IMR-90 (cell line): ENCODE measurements at regions not wholly inside any gene's neighbourhood (a gene's known extent, or its start where the extent isn't known, plus 50 kb on each side); places are given as distances from the start of the nearest gene placed in this dataset.
A peak's percentile ranks its signal among the peaks of the same experiment; 100 is the strongest.

Experiments used
- ATAC-seq: fragments of 200-7000 bp; cut with Tn5 transposase; 2 replicates; pipeline ENCODE4 v1.9.1; 2020; ENCODE audit warnings: low read depth, mild to moderate bottlenecking, moderate library complexity
- BruUV-seq: library from RNA; stranded (reverse); fragments of 400-500 nt; replicated peaks from 2 replicates; lab custom pipeline; 2021; lab: Mats Ljungman, UMichigan
- CTCF ChIA-PET: fragments of 300-600 bp; formaldehyde crosslinking; extraction: SDS; loops from one replicate; lab custom pipeline; 2021; ENCODE audit warnings: antibody characterized with exemption; lab: Yijun Ruan, JAX
- POLR2A ChIA-PET: fragments of 300-600 bp; sonication (Branson Sonifier 250); formaldehyde crosslinking; loops from one replicate; lab custom pipeline; 2022; ENCODE audit warnings: antibody characterized with exemption; ENCODE audit not compliant: unreplicated experiment; lab: Charles Lee
- DNase-seq: peaks from one replicate; pipeline ENCODE4 v3.0.0; 2013
- H2AFZ ChIP-seq: replicated peaks from 2 replicates; pipeline ENCODE3; 2013; ENCODE audit warnings: low read length, mild to moderate bottlenecking; ENCODE audit not compliant: poor library complexity
- H2AK5ac ChIP-seq: 2 replicates; pipeline ENCODE4 v1.6.1; 2013; ENCODE audit warnings: low read depth, low read length, inconsistent platforms
- H2AK9ac ChIP-seq: replicated peaks from 2 replicates; pipeline ENCODE3; 2013; ENCODE audit warnings: mild to moderate bottlenecking, low read depth, low read length, moderate library complexity; ENCODE audit not compliant: poor library complexity
- H2BK120ac ChIP-seq: 2 replicates; pipeline ENCODE4 v1.6.1; 2013; ENCODE audit warnings: low read depth, low read length, inconsistent platforms
- H2BK15ac ChIP-seq: 3 replicates; pipeline ENCODE4 v1.6.1; 2013; ENCODE audit warnings: low read depth, low read length, inconsistent platforms
- H2BK20ac ChIP-seq: 2 replicates; pipeline ENCODE4 v1.6.1; 2013; ENCODE audit warnings: low read depth, mild to moderate bottlenecking, inconsistent platforms, low read length, moderate library complexity
- H2BK5ac ChIP-seq: 2 replicates; pipeline ENCODE4 v1.6.1; 2013; ENCODE audit warnings: mild to moderate bottlenecking, low read depth, low read length, inconsistent platforms; ENCODE audit not compliant: poor library complexity, severe bottlenecking
- H3K14ac ChIP-seq: replicated peaks from 2 replicates; pipeline ENCODE4 v1.6.1; 2013; ENCODE audit warnings: low read depth, low read length, inconsistent platforms
- H3K18ac ChIP-seq: 2 replicates; pipeline ENCODE4 v1.6.1; 2013; ENCODE audit warnings: low read depth, low read length, control low read depth
- H3K23ac ChIP-seq: 2 replicates; pipeline ENCODE4 v1.6.1; 2013; ENCODE audit warnings: low read depth, low read length, inconsistent platforms
- H3K27ac ChIP-seq: 2 replicates; pipeline ENCODE4 v1.5.1; 2013; ENCODE audit warnings: mild to moderate bottlenecking, control low read depth, low read length; ENCODE audit not compliant: insufficient read depth
- H3K27me3 ChIP-seq: 2 replicates; pipeline ENCODE4 v1.6.1; 2013; ENCODE audit warnings: low read length; ENCODE audit not compliant: control insufficient read depth, insufficient read depth
- H3K36me3 ChIP-seq: 2 replicates; pipeline ENCODE4 v1.6.1; 2013; ENCODE audit warnings: low read length, mixed read lengths; ENCODE audit not compliant: control insufficient read depth, insufficient read depth
- H3K4ac ChIP-seq: 2 replicates; pipeline ENCODE4 v1.6.1; 2013; ENCODE audit warnings: low read depth, low read length, inconsistent platforms
- H3K4me1 ChIP-seq: 2 replicates; pipeline ENCODE4 v1.6.1; 2013; ENCODE audit warnings: low read length, mixed read lengths; ENCODE audit not compliant: control insufficient read depth, insufficient read depth
- H3K4me2 ChIP-seq: 2 replicates; pipeline ENCODE4 v1.6.1; 2013; ENCODE audit warnings: low read depth, mild to moderate bottlenecking, control low read depth, low read length, moderate library complexity
- H3K4me3 ChIP-seq: 2 replicates; pipeline ENCODE4 v1.5.1; 2013; ENCODE audit warnings: low read depth, mild to moderate bottlenecking, control low read depth, low read length, moderate library complexity; ENCODE audit not compliant: insufficient read depth
- H3K56ac ChIP-seq: 2 replicates; pipeline ENCODE4 v1.6.1; 2013; ENCODE audit warnings: low read length, inconsistent platforms; ENCODE audit not compliant: insufficient read depth; ENCODE audit errors: extremely low read depth
- H3K79me1 ChIP-seq, 2 experiments: 2 replicates each; pipeline ENCODE4 v1.6.1; 2013; ENCODE audit warnings: low read length in 2 of 2, inconsistent platforms in 1 of 2, low read depth in 1 of 2
- H3K9ac ChIP-seq: 2 replicates; pipeline ENCODE4 v1.6.1; 2013; ENCODE audit warnings: low read depth, low read length, control low read depth
- H3K9me1 ChIP-seq: 2 replicates; pipeline ENCODE4 v1.6.1; 2013; ENCODE audit warnings: low read length, inconsistent platforms; ENCODE audit not compliant: insufficient read depth
- H3K9me3 ChIP-seq: 2 replicates; pipeline ENCODE4 v1.6.1; 2013; ENCODE audit warnings: low read length; ENCODE audit not compliant: control insufficient read depth, insufficient read depth
- H4K20me1 ChIP-seq: 2 replicates; pipeline ENCODE4 v1.6.1; 2013; ENCODE audit warnings: low read length, inconsistent platforms; ENCODE audit not compliant: insufficient read depth
- H4K5ac ChIP-seq: 2 replicates; pipeline ENCODE4 v1.6.1; 2013; ENCODE audit warnings: mild to moderate bottlenecking, low read depth, low read length, control low read depth
- H4K8ac ChIP-seq, 2 experiments: 2 replicates each; pipeline ENCODE4 v1.6.1; 2013; ENCODE audit warnings: low read depth in 2 of 2, low read length in 2 of 2, control low read depth in 1 of 2, inconsistent platforms in 1 of 2
- H4K91ac ChIP-seq: 2 replicates; pipeline ENCODE4 v1.6.1; 2013; ENCODE audit warnings: low read depth, low read length, inconsistent platforms; ENCODE audit not compliant: insufficient read depth
- SMC3 ChIP-seq: fragments of 150-350 bp; IDR thresholded peaks from 2 replicates; pipeline ENCODE4 v1.6.1; 2016; ENCODE audit warnings: low read depth, mild to moderate bottlenecking, antibody characterized with exemption, low read length, moderate library complexity
- WGBS, 2 experiments: methylation state at CpG; one replicate each; pipeline versions ENCODE4 v1.1.5 to v1.1.7; 2013; ENCODE audit warnings: missing lambda C conversion rate in 2 of 2; ENCODE audit not compliant: insufficient read length in 1 of 2; ENCODE audit errors: extremely low coverage in 2 of 2; 5-methylcytosine and 5-hydroxymethylcytosine counted together
- dilution Hi-C: fragments of 300-500 bp; cut with HindIII; formaldehyde crosslinking; loops from one replicate; pipeline ENCODE4 v1.14.3; 2018; ENCODE audit warnings: low sequenced_read_pairs; ENCODE audit not compliant: unreplicated experiment
- in situ Hi-C: fragments of 300-500 bp; cut with MboI; formaldehyde crosslinking; loops from 3 replicates; pipeline ENCODE4 v1.14.3; 2019; ENCODE audit warnings: low sequenced_read_pairs, inconsistent platforms, mixed read lengths
- intact Hi-C: fragments of 100-400 bp; cut with micrococcal nuclease; formaldehyde crosslinking; loops from 2 replicates; pipeline ENCODE4 v1.10.0; 2022

GRCh38 chr11:23022854-23023253, 162.6 kb upstream of the CCDC179 start:
- Histone ChIP-seq H3K9me3 (no peaks in the 10 kb centered on the region), H3K4me3 (no peak overlapping the region), H3K36me3 (no peaks in the 10 kb centered on the region), H4K5ac (peak overlapping the region; percentile 98), H3K9ac (0 out of 2 replicates have a peak overlapping the region, but pooled peaks have one; percentile 3), H3K18ac (peak overlapping the region; percentile 69), H3K4me2 (no peak overlapping the region), H2AK5ac (peak overlapping the region; percentile 75), H3K79me1 (peaks cover 0 to 4% of the 10 kb centered on the region in 2 experiments; a peak in 1 of 4 replicates), H2AFZ (peak overlapping the region; percentile 4), H3K4ac (peak overlapping the region; percentile 93), H3K4me1 (0 out of 2 replicates have a peak, but pooled peaks cover 3% of the 10 kb centered on the region), H3K9me1 (peaks cover 4% of the 10 kb centered on the region; the same call in 1 of the 2 replicates), H2BK20ac (peak overlapping the region; percentile 97), H3K27me3 (no peaks in the 10 kb centered on the region), H2AK9ac (peak overlapping the region; percentile 5), H3K27ac (peak overlapping the region; percentile 41; the same call in 1 of the 2 replicates), H4K8ac (peak overlapping the region; percentile 50 to 86; a peak in 3 of 4 replicates), H3K56ac (0 out of 2 replicates have a peak overlapping the region, but pooled peaks have one; percentile 17), H2BK15ac (peak overlapping the region; percentile 89; the same call in 2 of the 3 replicates), H2BK5ac (peak overlapping the region; percentile 13), H4K20me1 (no peaks in the 10 kb centered on the region), H3K14ac (peak overlapping the region; percentile 61), H4K91ac (peak overlapping the region; percentile 81), H3K23ac (peak overlapping the region; percentile 18; the same call in 1 of the 2 replicates), H2BK120ac (peak overlapping the region; percentile 76)
- intact Hi-C loops: loop anchor here (10.0 kb wide), 2 partner anchors 522 to 1472 kb away; partner anchors contain the start of gene LUZP2
- no peak for TF ChIP-seq SMC3
- POLR2A ChIA-PET: no interaction called here
- in situ Hi-C loops: loop anchor here (10.0 to 25.0 kb wide), 2 partner anchors 92 to 1364 kb away; no protein-coding TSS in a partner anchor
- DNase-seq (no peak), ATAC-seq (no peak)
- CTCF ChIA-PET: interaction anchor here (1.0 to 1.6 kb wide), 2 partner anchors 91 to 101 kb away, joined by 3 read pairs; no protein-coding TSS in a partner anchor
- no TSS peak for BruUV-seq
- 100% methylated on average over 1 of the region's 3 CpGs; no CpG with 5 or more reads in 1 of the 2 experiments for WGBS, 2 experiments
- dilution Hi-C loops: no loop called here
